ENCODE measurements at regions not wholly inside any gene's neighbourhood (a gene's known extent, or its start where the extent isn't known, plus 50 kb on each side); places are given as distances from the start of the nearest gene placed in this dataset.

- TF ChIP-seq CTCF (IDR thresholded peaks at IDR 0.05; ENCODE audit: poor library complexity): no peak
- no peak for TF ChIP-seq EZH2 (IDR thresholded peaks at IDR 0.05; ENCODE audit: borderline replicate concordance)
These were observed 485.3 kb upstream of the PITX2 start for GRCh38 chr4:111108153-111108552.
